ENCODE measurements at regions not wholly inside any gene's neighbourhood (a gene's known extent, or its start where the extent isn't known, plus 50 kb on each side); places are given as distances from the start of the nearest gene placed in this dataset.

DNA sequence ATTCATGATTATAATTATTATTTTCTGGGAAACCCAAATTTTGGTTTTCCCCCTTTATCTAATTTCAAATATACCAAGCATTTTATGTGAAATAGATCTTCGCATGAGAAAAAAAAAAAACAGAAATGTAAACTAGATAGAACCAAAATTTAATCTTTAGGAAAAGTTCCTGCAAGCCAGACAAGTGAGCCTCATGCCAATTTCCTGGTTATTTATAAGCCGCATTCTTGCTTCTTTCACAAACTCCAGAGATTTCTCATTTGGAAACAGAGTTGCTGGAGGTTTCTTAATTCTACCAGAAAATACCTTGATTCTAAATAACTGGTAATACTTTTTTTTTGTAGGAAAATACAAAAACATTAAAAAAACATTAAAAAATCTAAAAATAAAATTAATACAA is 690.4 kb upstream of the IGFBP3 start:
- DNase-seq (ENCODE audit: low read depth, low spot score), result no peak
- POLR2A ChIA-PET, result no interaction called here
- TF ChIP-seq, protein P1, sequence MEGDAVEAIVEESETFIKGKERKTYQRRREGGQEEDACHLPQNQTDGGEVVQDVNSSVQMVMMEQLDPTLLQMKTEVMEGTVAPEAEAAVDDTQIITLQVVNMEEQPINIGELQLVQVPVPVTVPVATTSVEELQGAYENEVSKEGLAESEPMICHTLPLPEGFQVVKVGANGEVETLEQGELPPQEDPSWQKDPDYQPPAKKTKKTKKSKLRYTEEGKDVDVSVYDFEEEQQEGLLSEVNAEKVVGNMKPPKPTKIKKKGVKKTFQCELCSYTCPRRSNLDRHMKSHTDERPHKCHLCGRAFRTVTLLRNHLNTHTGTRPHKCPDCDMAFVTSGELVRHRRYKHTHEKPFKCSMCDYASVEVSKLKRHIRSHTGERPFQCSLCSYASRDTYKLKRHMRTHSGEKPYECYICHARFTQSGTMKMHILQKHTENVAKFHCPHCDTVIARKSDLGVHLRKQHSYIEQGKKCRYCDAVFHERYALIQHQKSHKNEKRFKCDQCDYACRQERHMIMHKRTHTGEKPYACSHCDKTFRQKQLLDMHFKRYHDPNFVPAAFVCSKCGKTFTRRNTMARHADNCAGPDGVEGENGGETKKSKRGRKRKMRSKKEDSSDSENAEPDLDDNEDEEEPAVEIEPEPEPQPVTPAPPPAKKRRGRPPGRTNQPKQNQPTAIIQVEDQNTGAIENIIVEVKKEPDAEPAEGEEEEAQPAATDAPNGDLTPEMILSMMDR (IDR thresholded peaks at IDR 0.05; ENCODE audit: low read depth, low read length), result no peak
- H3K27ac ChIP-seq (ENCODE audit: low read depth, low read length), result no peak overlapping the region
- no peak overlapping the region for H3K4me3 ChIP-seq (ENCODE audit: low read depth, low read length)
- no peaks in the 10 kb centered on the region for H3K27me3 ChIP-seq (ENCODE audit: control insufficient read depth, insufficient read depth, low read length)
- H3K9me3 ChIP-seq (ENCODE audit: control insufficient read depth, insufficient read depth, low read length), result no peaks in the 10 kb centered on the region
- CTCF ChIA-PET, result no interaction called here

DNA sequence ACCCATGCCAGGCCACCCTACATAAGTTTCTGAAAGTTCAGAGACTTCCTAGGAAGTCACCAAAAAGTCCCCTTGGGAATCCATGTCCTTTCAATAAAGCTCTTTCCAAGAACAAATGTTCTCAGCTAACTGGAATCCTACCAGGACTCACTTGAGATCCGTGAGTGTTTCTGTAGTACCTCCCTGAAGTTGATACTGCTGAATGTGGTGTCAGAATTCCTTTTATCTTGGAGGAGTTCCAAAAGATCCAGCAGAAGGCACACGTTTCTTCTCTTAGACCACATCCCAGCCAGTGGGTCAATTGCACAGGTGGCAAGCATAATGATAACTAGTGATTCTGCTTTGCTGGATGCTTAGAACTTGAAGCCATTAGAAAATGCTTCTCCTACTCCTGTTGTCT is 689.7 kb upstream of the IGFBP3 start:
- H3K27me3 ChIP-seq (ENCODE audit: control insufficient read depth, insufficient read depth, low read length), result no peaks in the 10 kb centered on the region
- H3K4me3 ChIP-seq (ENCODE audit: low read depth, low read length), result no peak overlapping the region
- CTCF ChIA-PET, result no interaction called here
- no peak for DNase-seq (ENCODE audit: low read depth, low spot score)
- no peak overlapping the region for H3K27ac ChIP-seq (ENCODE audit: low read depth, low read length)
- TF ChIP-seq, protein P1 (IDR thresholded peaks at IDR 0.05; ENCODE audit: low read depth, low read length), result no peak
- H3K9me3 ChIP-seq (ENCODE audit: control insufficient read depth, insufficient read depth, low read length), result no peaks in the 10 kb centered on the region
- POLR2A ChIA-PET, result no interaction called here

DNA sequence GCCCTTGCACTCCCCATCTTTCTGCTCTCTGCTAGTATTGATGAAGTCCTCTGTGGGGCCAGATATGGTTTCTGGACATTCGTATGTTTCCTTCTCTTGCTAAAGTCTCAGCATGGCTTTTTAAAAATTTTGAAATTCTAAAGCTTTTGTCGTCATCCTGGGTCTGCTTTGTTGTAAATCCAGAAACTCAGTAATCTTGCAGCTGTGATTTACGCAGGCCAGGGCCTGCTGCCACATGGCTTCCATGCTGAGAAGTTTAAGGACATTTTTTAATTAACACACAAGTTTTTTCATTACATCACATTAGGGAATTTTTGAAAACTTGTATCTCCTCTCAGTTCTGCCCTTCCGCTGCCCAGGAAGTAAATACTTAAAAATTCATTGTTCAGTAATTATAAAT is 686.1 kb upstream of the IGFBP3 start:
- H3K27ac ChIP-seq (ENCODE audit: low read depth, low read length), result no peak overlapping the region
- H3K27me3 ChIP-seq (ENCODE audit: control insufficient read depth, insufficient read depth, low read length), result no peaks in the 10 kb centered on the region
- no peaks in the 10 kb centered on the region for H3K9me3 ChIP-seq (ENCODE audit: control insufficient read depth, insufficient read depth, low read length)
- POLR2A ChIA-PET, result no interaction called here
- H3K4me3 ChIP-seq (ENCODE audit: low read depth, low read length), result no peak overlapping the region
- TF ChIP-seq, protein P1 (IDR thresholded peaks at IDR 0.05; ENCODE audit: low read depth, low read length), result no peak
- CTCF ChIA-PET, result no interaction called here
- no peak for DNase-seq (ENCODE audit: low read depth, low spot score)

DNA sequence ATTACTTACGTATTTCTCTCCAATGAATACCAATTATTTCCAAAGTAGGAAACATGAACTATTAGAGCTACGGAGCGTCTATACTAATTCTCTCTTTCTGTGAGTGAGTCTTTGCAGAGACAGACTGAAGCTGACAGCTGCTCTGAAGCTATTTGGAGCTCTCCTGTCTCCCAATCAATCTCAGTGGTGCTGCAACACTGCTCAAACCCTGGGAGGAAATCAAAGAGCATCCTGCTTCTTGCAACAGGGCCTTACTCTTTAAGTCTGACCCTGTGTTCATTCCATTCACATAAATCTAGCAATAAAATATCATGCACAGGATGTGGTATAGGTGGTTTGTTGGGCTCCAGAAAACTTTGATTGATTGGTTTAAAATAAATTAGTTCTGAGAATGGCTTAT is 685.7 kb upstream of the IGFBP3 start:
- H3K27me3 ChIP-seq (ENCODE audit: control insufficient read depth, insufficient read depth, low read length), result no peaks in the 10 kb centered on the region
- TF ChIP-seq, protein P1 (IDR thresholded peaks at IDR 0.05; ENCODE audit: low read depth, low read length), result no peak
- H3K9me3 ChIP-seq (ENCODE audit: control insufficient read depth, insufficient read depth, low read length), result no peaks in the 10 kb centered on the region
- DNase-seq (ENCODE audit: low read depth, low spot score), result no peak
- no peak overlapping the region for H3K27ac ChIP-seq (ENCODE audit: low read depth, low read length)
- H3K4me3 ChIP-seq (ENCODE audit: low read depth, low read length), result no peak overlapping the region
- POLR2A ChIA-PET, result no interaction called here
- CTCF ChIA-PET, result no interaction called here

DNA sequence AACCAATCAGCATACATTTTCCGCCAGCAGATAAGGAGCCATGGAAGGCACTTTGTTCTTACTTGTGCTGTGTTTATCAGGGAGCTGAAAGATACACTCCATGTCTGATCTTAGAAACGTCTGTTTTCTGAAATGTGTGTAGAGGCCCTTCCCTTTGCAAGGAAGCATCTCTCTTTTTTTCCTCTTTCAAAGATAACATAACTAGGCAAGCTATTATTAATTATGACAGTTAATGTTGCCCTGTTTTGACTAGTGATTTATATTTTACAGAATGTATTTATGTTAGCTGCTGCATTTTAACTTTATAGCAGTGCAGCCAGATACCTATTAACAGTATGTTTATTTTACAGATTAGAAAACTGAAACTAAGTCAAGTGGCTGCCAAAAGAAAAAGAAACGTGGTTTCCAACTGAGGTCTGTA is 683.2 kb upstream of the IGFBP3 start:
- H3K27ac ChIP-seq (ENCODE audit: low read depth, low read length), result no peak overlapping the region
- POLR2A ChIA-PET, result no interaction called here
- H3K4me3 ChIP-seq (ENCODE audit: low read depth, low read length), result no peak overlapping the region
- no peaks in the 10 kb centered on the region for H3K9me3 ChIP-seq (ENCODE audit: control insufficient read depth, insufficient read depth, low read length)
- TF ChIP-seq, protein P1 (IDR thresholded peaks at IDR 0.05; ENCODE audit: low read depth, low read length), result no peak
- CTCF ChIA-PET, result interaction anchor here (0.6 kb wide), 1 partner anchor 305 kb away, joined by 9 read pairs; no protein-coding TSS in a partner anchor
- DNase-seq (ENCODE audit: low read depth, low spot score), result no peak
- H3K27me3 ChIP-seq (ENCODE audit: control insufficient read depth, insufficient read depth, low read length), result no peaks in the 10 kb centered on the region
